GM18870 (cell line): ENCODE measurements at regions not wholly inside any gene's neighbourhood (a gene's known extent, or its start where the extent isn't known, plus 50 kb on each side); places are given as distances from the start of the nearest gene placed in this dataset.
"Not testable (repeated sequence)": the region's sequence is repeated elsewhere in the genome, so short reads cannot be mapped to it uniquely, and the experiment has no call there.

ENCODE experiments used
- ATAC-seq: cut with Tn5 transposase; IDR thresholded peaks from one replicate; pipeline ENCODE4 v1.9.1; 2021; ENCODE audit warnings: moderate library complexity; ENCODE audit not compliant: unreplicated experiment

DNA sequence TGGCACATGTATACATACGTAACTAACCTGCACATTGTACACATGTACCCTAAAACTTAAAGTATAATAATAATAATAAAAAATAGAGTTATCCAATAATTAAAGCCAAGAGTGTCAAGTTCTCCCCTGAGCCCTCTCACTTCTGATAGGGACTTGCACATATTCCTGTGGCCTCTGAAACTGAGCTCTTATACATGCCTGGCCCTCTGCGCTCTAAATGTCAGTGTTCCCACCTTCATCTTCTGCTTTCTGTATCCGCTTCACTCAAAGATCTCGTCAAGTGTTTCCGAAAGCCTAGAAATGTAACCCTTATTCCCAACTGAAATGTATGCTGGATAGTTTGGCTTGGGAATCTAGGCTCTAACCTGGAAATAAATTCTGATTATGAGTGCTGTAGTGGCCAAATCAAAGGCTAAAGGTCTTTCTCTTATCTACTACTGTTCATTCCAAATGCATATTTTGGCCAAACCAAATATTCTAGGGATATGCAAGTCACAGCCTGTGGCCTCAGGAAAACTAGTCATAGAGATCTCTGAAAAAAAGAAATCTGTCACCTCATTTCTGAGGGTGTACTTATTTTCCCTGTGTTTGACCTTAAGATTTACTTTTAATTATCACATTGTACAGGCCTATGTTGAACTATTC lies 99.5 kb upstream of the LYPLAL1 start:
- ATAC-seq, result no peak

DNA sequence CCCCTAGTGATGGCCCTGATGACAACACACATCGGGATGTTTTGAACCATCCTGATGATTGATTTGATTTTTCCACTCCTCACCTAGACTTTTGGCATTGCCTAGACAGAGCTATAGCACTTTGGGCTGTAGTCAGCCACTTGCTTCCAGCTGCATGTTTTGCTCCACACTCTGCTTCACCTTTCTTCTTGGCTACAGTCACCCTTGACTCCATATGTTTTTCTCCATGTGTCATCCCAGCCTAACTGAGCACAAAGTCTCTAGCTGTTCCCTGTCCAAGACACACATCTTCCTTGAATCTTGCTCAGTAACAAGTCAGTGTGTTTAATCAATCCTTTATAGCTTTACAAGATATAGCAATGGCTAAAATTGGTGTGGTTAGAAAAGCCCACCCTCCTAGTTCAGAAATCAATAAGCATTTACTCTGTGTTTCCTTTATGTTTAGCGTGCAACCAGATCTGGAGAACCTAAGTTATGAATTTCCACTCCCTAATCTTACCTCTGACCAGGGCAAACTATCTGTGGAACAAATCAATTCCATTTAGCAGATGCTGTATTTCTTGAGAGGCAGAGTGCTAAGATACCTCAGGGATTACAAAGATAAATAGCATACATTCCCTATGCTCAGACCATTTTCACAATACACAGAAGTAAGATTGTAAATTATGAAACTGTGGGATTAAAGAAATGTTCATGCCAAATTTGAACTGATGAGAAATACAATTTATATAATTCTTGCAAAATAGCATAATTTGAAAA lies 98.4 kb upstream of the LYPLAL1 start:
- no peak for ATAC-seq

DNA sequence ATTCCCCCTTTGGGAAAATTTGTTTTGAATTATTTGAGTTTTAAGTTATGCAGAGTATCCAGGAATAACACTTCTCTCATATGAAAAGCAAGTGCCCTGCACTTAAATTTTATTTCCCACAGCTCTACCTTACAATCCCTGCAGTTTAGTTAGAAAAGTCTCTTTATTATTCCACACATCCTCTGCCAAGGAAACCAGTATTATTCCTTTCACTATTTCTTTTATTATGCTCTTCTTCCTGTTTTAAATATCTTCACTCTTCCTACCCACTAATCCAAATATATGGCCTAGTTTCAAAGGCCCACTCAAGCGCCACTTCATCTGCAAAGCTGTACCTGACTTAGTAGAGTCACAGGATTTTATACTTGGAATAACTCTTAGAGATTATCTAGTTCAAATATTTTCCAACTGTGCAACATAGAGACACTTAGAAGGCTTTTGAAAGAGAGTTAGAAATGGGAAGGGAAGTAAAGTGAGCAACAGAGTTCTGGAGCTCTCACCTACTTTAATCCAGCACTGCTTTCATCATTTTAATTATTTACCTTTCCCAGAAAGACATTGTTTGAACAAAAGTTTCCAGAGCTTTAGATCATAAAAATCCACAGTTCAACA lies 97.2 kb upstream of the LYPLAL1 start:
- no peak for ATAC-seq

GRCh38 chr1:219077767-219078166 lies 95.9 kb upstream of the LYPLAL1 start:
- not testable (repeated sequence) for ATAC-seq

- no peak for ATAC-seq
Measured at GRCh38 chr1:219081943-219082925, 91.4 kb upstream of the LYPLAL1 start.

GRCh38 chr1:219083631-219084030 lies 90.0 kb upstream of the LYPLAL1 start:
- ATAC-seq, result no peak

DNA sequence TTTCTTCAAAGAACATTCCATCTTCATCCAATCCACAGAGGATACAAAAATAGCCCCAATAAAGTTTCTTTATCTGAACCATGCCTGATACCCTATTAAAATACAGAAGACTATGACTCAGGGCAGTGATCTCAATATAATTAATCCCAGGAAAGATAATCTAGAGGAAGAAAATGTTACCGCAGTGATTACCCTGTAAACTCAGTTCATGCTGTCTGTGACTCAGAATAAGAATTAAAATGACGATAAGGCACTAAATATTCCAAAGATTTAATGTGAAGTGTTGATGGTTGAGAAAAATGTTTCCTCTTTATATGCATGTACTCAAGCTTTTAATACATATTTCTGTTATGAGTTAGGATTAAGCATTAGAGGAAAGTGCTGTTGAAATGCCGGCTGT lies 88.6 kb upstream of the LYPLAL1 start:
- no peak for ATAC-seq

DNA sequence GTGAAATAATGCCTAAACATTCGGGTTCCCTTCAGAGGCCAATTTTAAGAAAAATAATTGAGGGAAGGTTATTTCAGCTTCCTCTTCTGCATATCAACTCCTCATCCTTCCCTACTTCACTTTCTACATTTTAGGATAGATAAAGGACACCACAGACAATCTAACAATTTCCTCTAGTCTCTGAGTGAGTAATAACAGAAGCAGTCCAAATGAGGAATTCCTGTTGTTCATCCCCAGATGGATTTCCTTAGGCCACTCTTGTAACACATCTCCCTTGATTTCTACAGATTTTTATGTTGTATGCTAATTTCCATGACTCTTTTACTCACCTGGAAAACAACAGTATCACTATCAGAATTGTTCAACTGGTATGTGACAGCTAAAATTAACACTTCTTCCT lies 87.7 kb upstream of the LYPLAL1 start:
- ATAC-seq, result no peak

GRCh38 chr1:219086956-219087469 lies 86.7 kb upstream of the LYPLAL1 start:
- no peak for ATAC-seq

DNA sequence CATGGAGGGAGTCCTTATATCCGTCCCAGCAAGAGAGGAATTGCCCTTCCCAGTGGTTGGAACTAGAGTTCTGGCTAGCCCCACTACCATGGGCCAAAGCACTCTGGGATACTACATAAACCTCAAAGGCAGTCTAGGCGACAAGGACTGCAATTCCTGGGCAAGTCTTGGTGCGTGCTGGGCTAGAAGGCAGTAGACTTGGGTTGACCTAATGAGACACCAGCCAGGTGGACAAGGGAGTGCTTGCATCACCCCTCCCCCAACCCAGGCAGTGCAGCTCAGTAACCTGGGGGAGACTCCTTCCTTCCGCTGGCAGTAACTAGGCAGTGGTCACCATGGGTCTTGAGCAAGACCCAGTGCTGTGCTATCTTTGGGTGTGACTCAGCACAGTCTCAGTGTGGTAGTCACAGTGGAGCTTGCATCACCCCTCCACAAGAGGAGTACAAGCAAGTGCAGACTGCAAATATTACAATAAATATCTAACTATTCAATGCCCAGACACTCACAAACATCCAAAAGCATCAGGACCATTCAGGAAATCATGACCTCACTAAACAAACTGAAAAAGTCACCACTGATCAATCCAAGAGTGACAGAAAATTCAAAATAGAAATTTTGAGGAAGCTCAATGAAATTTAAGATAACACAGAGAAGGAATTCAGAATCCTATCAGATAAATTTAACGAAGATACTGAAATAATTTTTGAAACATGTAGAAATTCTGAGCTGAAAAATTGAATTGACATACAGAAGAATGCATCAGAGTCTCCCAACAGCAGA lies 84.7 kb upstream of the LYPLAL1 start:
- peak; percentile 56 for ATAC-seq

DNA sequence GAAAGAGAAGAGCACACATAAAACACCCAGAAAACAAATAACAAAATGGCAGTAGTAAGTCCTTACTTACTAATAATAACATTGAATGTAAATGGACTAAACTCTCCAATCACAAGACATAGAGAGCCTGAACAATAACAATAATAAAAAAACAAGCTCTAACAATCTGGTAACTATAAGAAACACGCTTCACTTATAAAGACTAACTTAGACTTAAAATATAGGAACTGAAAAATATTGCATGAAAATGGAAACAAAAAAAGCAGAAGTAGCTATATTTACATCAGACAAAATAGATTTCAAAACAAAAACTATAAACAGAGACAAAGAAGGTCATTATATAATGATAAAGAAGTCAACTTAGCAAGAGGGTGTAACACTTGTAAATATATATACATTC lies 83.1 kb upstream of the LYPLAL1 start:
- peak; percentile 90 for ATAC-seq

DNA sequence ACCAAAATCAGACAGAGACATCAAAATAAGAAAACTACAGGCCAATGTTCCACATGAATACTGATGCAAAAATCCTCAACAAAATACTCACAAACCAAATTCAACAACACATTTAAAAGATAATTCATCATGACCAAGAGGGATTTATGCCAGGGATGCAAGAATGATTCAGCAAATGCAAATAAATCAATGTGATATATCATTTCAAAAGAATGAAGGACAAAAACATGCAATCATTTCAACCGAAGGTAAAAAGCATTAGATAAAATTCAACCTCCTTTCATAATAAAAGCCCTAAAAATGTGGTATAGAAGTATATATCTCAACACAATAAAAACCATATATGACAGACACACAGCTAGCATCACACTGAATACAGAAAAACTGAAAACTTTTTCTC lies 81.5 kb upstream of the LYPLAL1 start:
- no peak for ATAC-seq

DNA sequence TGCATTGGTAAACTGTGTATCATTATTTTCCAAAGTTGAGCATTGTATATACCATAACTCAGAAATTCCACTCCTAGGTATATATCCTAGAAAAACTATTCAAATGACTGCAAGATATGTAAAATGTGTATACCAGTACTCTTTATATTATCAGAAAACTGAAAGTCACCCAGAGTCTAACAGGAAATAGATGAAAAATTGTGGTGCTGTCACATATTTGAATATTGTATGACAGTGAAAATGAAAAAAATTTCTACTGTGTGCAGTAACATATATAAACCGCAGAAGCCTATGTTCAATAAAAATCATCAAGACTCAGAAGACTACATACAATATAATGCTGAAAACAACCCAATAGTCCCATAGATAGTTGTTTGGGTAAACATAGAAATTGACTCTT lies 74.4 kb upstream of the LYPLAL1 start:
- ATAC-seq, result no peak

DNA sequence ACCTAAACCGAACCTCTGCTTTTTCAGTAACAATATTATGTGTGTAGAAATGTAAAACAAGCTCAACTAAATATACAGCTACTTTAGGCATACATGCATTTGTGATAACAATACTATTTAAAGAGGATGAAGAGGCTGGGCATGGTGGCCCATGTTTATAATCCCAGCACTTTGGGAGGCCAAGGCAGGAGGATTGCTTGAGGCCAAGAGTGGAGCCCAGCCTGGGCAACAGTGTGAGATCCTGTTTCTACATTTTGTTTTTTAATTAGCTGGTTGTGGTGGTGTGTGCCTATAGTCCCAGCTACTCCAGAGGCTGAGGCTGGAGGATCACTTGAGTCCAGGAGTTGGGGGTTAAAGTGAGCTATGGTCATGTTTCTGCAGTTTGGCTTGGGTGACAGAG lies 73.6 kb upstream of the LYPLAL1 start:
- no peak for ATAC-seq

- not testable (repeated sequence) for ATAC-seq
Measured at GRCh38 chr1:219102466-219102865, 71.2 kb upstream of the LYPLAL1 start.

- ATAC-seq, result no peak
Measured at GRCh38 chr1:219105893-219106292, 67.8 kb upstream of the LYPLAL1 start.

DNA sequence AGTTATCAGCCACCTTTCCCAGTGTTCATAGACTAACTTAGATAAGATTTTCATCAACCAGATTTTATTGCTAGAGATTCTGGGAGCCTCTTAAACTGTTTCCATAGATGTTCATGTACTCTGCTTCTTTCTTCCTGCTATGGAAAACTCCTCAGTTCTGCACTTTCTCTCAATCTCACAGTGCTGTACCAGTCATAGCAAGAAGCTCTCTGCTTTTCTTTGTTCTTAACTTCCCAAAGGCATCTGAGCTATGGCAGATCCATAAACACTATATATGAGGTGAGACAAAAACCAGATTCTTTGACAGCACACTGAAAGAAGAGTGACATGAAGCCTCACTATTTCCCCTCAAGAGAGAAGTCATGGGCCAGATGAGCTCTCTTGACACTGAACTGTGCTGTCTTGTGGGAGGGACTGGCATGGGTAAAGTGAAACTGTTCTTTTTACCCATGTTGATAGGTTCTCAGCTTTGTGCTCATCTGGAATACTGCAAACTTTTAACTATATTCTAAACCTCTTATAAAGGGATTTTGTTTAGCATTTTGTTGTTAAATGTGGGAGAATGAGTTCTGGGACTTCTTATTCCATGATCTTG lies 64.2 kb upstream of the LYPLAL1 start:
- peak; percentile 53 for ATAC-seq

- no peak for ATAC-seq
Measured at GRCh38 chr1:219113261-219113660, 60.4 kb upstream of the LYPLAL1 start.

- no peak for ATAC-seq
Measured at GRCh38 chr1:219114014-219114413, 59.7 kb upstream of the LYPLAL1 start.

DNA sequence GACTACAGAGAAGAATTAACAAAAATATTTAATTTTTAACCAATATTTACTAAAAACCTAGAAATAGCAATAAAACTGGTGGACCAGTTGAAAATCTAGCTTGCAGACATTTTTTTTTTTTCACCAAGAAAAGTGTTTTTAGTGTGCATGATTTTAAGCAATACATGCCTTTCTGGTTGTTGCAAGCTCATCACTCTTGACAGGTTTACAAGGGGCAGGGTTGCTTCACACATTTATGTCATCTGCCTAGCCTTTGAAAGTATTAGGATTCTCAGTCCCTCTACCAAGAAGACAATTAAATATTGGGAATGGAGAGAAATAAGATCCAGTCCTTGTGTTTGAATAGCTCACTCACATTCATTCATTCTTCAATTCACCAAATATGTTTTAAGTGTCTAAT lies 53.8 kb upstream of the LYPLAL1 start:
- no peak for ATAC-seq
